ENCODE measurements at regions not wholly inside any gene's neighbourhood (a gene's known extent, or its start where the extent isn't known, plus 50 kb on each side); places are given as distances from the start of the nearest gene placed in this dataset.

DNA sequence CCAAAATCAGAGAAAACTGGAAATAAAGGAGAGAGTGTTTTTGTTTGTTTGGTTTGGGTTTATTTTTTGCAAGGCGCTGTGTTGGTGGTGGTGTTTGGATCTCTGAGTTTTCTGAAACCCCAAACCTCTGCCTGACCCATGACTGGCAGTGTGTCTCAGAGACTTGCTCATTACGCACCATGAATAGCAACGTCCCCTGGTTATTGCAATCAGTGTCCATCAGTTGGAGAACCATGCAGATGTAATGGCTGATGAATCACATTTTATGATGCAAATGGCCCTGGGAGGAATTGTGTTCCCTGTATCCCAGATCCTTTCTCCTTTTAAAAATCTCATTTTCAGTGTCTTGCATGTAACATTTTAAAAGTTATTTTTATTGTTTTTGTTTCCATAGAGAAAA is 362.8 kb downstream of the PMP22 start:
- no peak overlapping the region for H3K4me3 Mint-ChIP-seq
- H3K36me3 Mint-ChIP-seq (ENCODE audit: low read depth), result no peaks in the 10 kb centered on the region
- H3K4me1 Mint-ChIP-seq, result no peaks in the 10 kb centered on the region
- H3K27me3 Mint-ChIP-seq, result peaks cover 17% of the 10 kb centered on the region
- H3K9me3 Mint-ChIP-seq, result no peaks in the 10 kb centered on the region
- ATAC-seq (replicated peaks), result no peak
- no peak overlapping the region for H3K27ac Mint-ChIP-seq

DNA sequence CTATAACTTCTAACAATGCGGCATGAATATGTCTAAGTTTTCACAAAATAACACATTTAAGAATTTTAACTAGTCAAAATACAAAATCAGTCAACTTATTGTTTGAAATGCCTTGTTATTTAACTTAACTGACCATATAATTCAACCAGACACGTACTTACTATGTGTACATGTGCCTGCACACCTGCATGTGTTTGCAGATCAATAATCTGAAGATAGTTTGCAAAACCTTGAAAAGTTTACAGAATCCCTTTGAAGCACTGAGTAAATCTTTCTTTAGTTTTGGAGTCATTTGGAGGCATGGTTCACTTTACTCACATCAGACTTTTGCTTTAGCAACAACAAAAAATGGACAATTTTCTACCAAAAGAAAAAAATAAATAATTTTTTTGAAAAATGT is 363.8 kb downstream of the PMP22 start:
- Mint-ChIP-seq H3K27me3 (peaks cover 23% of the 10 kb centered on the region), H3K4me3 (no peak overlapping the region), H3K4me1 (no peaks in the 10 kb centered on the region), H3K9me3 (no peaks in the 10 kb centered on the region), H3K27ac (no peak overlapping the region), H3K36me3 (ENCODE audit: low read depth) (no peaks in the 10 kb centered on the region)
- ATAC-seq (replicated peaks), result no peak

DNA sequence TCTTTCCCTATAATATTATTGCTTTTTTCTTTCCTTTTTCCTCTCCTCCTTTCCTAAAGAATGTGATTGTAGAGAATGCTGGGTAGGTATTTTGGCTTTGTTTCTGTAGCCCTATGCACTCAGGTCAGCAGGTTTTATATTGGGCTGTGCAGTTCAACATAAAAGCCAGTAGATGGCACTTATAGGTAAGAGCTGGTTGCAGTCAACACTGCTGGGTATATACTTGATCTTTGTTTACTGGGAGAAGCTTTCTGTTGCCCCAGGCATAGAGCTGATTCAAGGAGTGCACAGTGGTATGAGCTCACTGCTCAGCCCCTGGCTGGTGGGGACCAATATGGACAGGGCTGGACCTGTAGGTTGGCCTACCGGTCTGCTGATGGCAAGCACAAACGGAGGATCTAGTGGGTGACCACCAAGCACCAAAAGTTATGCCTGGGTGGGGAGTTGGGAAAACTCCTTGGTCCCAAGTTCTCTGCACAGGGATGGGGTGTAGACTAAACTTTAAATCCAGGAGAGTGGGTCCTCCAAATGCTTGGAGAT is 378.9 kb downstream of the PMP22 start:
- Mint-ChIP-seq H3K4me3 (no peak overlapping the region), H3K9me3 (peaks cover 18% of the 10 kb centered on the region), H3K36me3 (ENCODE audit: low read depth) (no peaks in the 10 kb centered on the region), H3K4me1 (no peaks in the 10 kb centered on the region), H3K27me3 (peaks cover 23% of the 10 kb centered on the region), H3K27ac (no peak overlapping the region)
- ATAC-seq (replicated peaks), result no peak

GRCh38 chr17:14882131-14882530 is 383.0 kb downstream of the PMP22 start:
- no peak for ATAC-seq (replicated peaks)
- Mint-ChIP-seq H3K4me3 (no peak overlapping the region), H3K4me1 (no peaks in the 10 kb centered on the region), H3K27me3 (peaks cover 17% of the 10 kb centered on the region), H3K36me3 (ENCODE audit: low read depth) (no peaks in the 10 kb centered on the region), H3K27ac (no peak overlapping the region), H3K9me3 (peaks cover 9% of the 10 kb centered on the region)

GRCh38 chr17:14875557-14876412 is 389.3 kb downstream of the PMP22 start:
- no peak for ATAC-seq (replicated peaks)
- Mint-ChIP-seq H3K27ac (no peak overlapping the region), H3K9me3 (no peaks in the 10 kb centered on the region), H3K4me3 (no peak overlapping the region), H3K36me3 (ENCODE audit: low read depth) (no peaks in the 10 kb centered on the region), H3K27me3 (peaks cover 10% of the 10 kb centered on the region), H3K4me1 (no peaks in the 10 kb centered on the region)

GRCh38 chr17:14873996-14874395 is 391.1 kb downstream of the PMP22 start:
- ATAC-seq (replicated peaks), result no peak
- Mint-ChIP-seq H3K4me3 (no peak overlapping the region), H3K9me3 (no peaks in the 10 kb centered on the region), H3K36me3 (ENCODE audit: low read depth) (no peaks in the 10 kb centered on the region), H3K4me1 (no peaks in the 10 kb centered on the region), H3K27me3 (peaks cover 16% of the 10 kb centered on the region), H3K27ac (no peak overlapping the region)

DNA sequence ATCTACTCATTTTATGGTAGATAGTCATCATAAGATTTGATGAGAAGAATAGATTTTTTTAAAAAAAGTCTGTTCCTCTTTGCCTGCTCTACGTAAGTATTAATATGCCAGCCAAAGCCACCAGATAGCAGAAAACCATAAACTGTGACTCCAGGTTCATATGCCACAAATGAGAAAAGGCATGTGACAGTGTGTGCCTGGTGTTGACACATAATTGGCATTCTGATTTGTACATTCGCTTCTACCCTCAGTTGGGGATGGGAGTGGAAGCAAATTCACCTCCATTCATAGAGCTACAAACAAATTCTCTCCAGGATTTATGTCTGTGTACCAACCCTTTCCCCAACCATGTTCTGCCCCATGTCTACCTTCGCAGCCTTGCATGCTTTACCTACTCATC is 391.6 kb downstream of the PMP22 start:
- H3K4me1 Mint-ChIP-seq, result no peaks in the 10 kb centered on the region
- no peak for ATAC-seq (replicated peaks)
- no peaks in the 10 kb centered on the region for H3K36me3 Mint-ChIP-seq (ENCODE audit: low read depth)
- peaks cover 16% of the 10 kb centered on the region for H3K27me3 Mint-ChIP-seq
- H3K27ac Mint-ChIP-seq, result no peak overlapping the region
- no peak overlapping the region for H3K4me3 Mint-ChIP-seq
- H3K9me3 Mint-ChIP-seq, result no peaks in the 10 kb centered on the region

- Mint-ChIP-seq H3K27me3 (peaks cover 26% of the 10 kb centered on the region), H3K9me3 (no peaks in the 10 kb centered on the region), H3K36me3 (ENCODE audit: low read depth) (no peaks in the 10 kb centered on the region), H3K27ac (no peak overlapping the region), H3K4me1 (no peaks in the 10 kb centered on the region), H3K4me3 (no peak overlapping the region)
- no peak for ATAC-seq (replicated peaks)
Observed at GRCh38 chr17:14871921-14872320, 393.2 kb downstream of the PMP22 start.

GRCh38 chr17:14866266-14866665 is 398.9 kb downstream of the PMP22 start:
- H3K4me3 Mint-ChIP-seq, result no peak overlapping the region
- no peak for ATAC-seq (replicated peaks)
- H3K27me3 Mint-ChIP-seq, result peaks cover 23% of the 10 kb centered on the region
- no peak overlapping the region for H3K27ac Mint-ChIP-seq
- peaks cover 5% of the 10 kb centered on the region for H3K9me3 Mint-ChIP-seq
- no peaks in the 10 kb centered on the region for H3K36me3 Mint-ChIP-seq (ENCODE audit: low read depth)
- H3K4me1 Mint-ChIP-seq, result no peaks in the 10 kb centered on the region

DNA sequence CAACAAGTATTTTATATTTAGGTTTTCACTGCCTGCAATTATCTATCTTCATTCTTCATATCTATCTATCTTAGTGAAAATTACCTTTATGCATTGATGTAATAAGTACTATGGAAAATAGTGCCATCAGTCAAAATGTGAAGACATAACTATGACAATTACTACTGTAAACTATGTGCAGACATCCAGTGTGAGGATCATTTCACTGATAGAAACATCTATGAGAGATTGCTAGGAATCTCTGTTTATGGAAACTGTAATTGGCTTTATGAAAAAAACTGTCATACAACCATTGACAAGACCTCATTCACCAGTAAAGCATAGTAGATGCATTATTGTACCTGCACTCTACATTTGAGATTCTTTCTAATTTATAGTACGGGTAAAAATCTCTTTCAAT is 401.0 kb downstream of the PMP22 start:
- H3K4me3 Mint-ChIP-seq, result no peak overlapping the region
- H3K4me1 Mint-ChIP-seq, result no peaks in the 10 kb centered on the region
- peaks cover 5% of the 10 kb centered on the region for H3K9me3 Mint-ChIP-seq
- peaks cover 31% of the 10 kb centered on the region for H3K27me3 Mint-ChIP-seq
- H3K27ac Mint-ChIP-seq, result no peak overlapping the region
- no peak for ATAC-seq (replicated peaks)
- H3K36me3 Mint-ChIP-seq (ENCODE audit: low read depth), result no peaks in the 10 kb centered on the region

GRCh38 chr17:14859542-14859941 is 405.6 kb downstream of the PMP22 start:
- H3K4me1 Mint-ChIP-seq, result no peaks in the 10 kb centered on the region
- H3K9me3 Mint-ChIP-seq, result peaks cover 5% of the 10 kb centered on the region
- H3K4me3 Mint-ChIP-seq, result no peak overlapping the region
- no peaks in the 10 kb centered on the region for H3K36me3 Mint-ChIP-seq (ENCODE audit: low read depth)
- H3K27ac Mint-ChIP-seq, result no peak overlapping the region
- peaks cover 25% of the 10 kb centered on the region for H3K27me3 Mint-ChIP-seq
- ATAC-seq (replicated peaks), result no peak

GRCh38 chr17:14856176-14856575 is 408.9 kb downstream of the PMP22 start:
- Mint-ChIP-seq H3K27me3 (peaks cover 17% of the 10 kb centered on the region), H3K36me3 (ENCODE audit: low read depth) (no peaks in the 10 kb centered on the region), H3K9me3 (no peaks in the 10 kb centered on the region), H3K4me3 (no peak overlapping the region), H3K4me1 (no peaks in the 10 kb centered on the region), H3K27ac (no peak overlapping the region)
- ATAC-seq (replicated peaks), result no peak

DNA sequence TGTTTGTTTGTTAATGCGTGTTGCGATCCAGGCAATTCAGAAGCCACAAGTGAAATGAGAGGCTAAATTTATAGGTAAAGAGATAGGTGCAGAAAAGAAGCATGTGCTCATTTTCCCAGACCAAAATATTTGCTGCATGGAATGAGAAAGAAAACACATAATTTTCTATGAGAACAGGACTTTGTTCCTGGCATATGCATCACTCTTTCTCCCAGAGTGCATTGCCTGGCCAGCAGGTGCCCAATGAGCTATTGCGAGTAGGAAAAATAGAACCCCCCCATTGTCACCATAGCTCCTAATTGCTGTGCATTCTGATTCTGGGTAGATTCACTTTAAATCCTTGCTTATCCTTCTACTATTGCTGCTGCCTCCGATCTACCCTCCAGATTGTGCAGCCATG is 410.4 kb downstream of the PMP22 start:
- no peak for ATAC-seq (replicated peaks)
- no peaks in the 10 kb centered on the region for H3K9me3 Mint-ChIP-seq
- H3K4me1 Mint-ChIP-seq, result no peaks in the 10 kb centered on the region
- H3K36me3 Mint-ChIP-seq (ENCODE audit: low read depth), result no peaks in the 10 kb centered on the region
- peaks cover 8% of the 10 kb centered on the region for H3K27me3 Mint-ChIP-seq
- no peak overlapping the region for H3K27ac Mint-ChIP-seq
- H3K4me3 Mint-ChIP-seq, result no peak overlapping the region

DNA sequence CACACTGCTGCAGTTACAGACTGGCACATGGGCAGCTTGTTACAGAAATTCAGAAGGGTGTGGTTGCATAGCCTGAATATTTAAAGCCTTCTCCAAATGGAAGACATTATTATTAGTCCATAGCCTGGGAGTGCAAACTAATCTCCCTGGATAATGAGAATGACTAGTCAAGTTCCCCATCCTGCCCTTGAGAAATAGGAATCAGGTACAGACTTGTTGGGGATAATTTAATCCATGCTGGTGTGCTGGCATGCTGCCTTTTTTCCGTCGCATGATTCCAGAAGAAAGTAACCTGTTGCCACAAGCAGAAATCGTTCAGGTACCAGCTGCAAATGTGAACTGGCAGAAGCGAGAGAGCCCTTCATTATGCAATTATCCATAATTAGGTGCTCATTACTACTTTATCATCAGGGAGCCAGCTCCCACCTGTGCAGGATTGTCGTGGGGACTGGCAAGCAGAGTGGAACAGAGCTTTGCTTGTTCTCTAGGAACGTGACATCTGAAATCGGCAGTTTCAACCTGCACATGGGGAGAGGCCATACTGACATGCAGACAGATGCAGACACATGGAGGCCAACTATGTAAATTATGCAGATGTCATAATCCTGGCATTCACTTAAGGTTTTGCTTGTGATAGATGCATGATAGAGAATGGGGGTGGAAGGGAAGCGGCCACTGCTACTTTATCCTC is 419.4 kb downstream of the PMP22 start:
- Mint-ChIP-seq H3K4me1 (no peaks in the 10 kb centered on the region), H3K36me3 (ENCODE audit: low read depth) (no peaks in the 10 kb centered on the region), H3K4me3 (no peak overlapping the region), H3K9me3 (peaks cover 5% of the 10 kb centered on the region), H3K27ac (no peak overlapping the region), H3K27me3 (peaks cover 22% of the 10 kb centered on the region)
- no peak for ATAC-seq (replicated peaks)
